Testis (tissue), 2 donors: ENCODE measurements at regions not wholly inside any gene's neighbourhood (a gene's known extent, or its start where the extent isn't known, plus 50 kb on each side); places are given as distances from the start of the nearest gene placed in this dataset.

Source experiments
- POLR2A ChIP-seq: fragments of 450-650 bp; IDR thresholded peaks from one replicate; pipeline ENCODE4 v1.6.1; 2017; ENCODE audit warnings: antibody characterized with exemption, mild to moderate bottlenecking, moderate library complexity
- TF ChIP-seq, protein P1 (sequence below), 3 experiments: fragments of 450-650 bp in 2 of 3; fragments of 200-600 bp in 1 of 3; sonication (generic) in 1 of 3; IDR thresholded peaks; one replicate each; pipeline ENCODE4 v1.5.1; 2016 to 2019; ENCODE audit warnings: antibody characterized with exemption in 3 of 3, mild to moderate bottlenecking in 2 of 3, moderate library complexity in 1 of 3

DNA sequence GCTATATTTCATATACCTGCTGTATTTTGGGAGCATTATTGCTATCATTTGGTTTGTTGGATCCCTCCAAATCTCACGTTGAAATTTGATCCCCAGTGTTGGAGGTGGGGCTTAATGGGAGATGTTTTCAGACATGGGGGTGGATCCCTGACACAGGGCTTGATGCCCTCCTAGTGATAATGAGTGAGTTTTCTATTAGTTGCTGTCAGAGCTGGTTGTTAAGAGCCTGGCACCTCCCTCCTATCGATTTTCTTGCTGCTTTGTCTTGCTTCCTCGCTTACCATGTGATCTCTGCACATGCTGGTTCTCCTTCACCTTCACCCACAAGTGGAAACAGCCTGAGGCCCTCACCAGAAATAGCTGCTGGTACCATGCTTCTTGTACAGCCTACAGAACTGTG lies 259.9 kb upstream of the STARD13 start:
- no peak for TF ChIP-seq POLR2A
- TF ChIP-seq, protein P1, sequence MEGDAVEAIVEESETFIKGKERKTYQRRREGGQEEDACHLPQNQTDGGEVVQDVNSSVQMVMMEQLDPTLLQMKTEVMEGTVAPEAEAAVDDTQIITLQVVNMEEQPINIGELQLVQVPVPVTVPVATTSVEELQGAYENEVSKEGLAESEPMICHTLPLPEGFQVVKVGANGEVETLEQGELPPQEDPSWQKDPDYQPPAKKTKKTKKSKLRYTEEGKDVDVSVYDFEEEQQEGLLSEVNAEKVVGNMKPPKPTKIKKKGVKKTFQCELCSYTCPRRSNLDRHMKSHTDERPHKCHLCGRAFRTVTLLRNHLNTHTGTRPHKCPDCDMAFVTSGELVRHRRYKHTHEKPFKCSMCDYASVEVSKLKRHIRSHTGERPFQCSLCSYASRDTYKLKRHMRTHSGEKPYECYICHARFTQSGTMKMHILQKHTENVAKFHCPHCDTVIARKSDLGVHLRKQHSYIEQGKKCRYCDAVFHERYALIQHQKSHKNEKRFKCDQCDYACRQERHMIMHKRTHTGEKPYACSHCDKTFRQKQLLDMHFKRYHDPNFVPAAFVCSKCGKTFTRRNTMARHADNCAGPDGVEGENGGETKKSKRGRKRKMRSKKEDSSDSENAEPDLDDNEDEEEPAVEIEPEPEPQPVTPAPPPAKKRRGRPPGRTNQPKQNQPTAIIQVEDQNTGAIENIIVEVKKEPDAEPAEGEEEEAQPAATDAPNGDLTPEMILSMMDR (IDR thresholded peaks at IDR 0.05), result no peak
